ENCODE measurements at regions not wholly inside any gene's neighbourhood (a gene's known extent, or its start where the extent isn't known, plus 50 kb on each side); places are given as distances from the start of the nearest gene placed in this dataset.
"Not testable (repeated sequence)": the region's sequence is repeated elsewhere in the genome, so short reads cannot be mapped to it uniquely, and the experiment has no call there.

DNA sequence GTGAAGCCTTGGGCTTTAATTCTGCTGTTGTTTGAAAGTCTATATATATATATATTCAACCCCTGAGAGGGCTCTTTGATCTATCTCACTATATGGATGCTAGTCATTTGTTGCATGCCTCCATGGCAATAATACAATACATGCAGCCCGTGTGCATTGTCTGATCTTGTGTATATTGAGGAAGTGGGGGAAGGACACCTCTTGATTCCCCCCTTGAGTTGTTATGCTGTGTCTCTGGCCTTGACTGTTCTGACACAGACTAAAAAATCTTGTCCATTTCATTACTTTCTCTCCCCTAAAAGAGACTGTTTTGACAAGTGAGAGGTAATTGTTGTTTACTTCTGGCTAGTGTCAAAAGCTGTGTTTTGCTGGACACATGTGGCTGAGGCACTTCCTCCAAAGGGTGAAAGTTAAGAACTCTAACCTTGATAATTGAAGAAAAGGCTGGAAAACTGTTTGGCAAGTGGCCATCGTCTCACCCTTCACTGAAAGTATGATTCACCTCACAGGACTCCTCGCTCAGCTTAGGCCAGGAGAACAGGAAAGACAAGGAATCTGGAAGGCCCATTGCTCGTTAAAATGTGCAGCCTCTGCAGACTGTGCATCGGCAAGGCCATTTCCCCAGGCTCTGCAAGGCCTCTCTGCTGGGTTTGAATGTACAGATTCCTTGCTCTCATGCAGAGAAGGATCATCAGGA lies 304.0 kb downstream of the PRELID2 start:
- Mint-ChIP-seq H3K4me3 (ENCODE audit: low read depth, unreplicated experiment) (peak overlapping the region; percentile 36), H3K27me3 (ENCODE audit: unreplicated experiment) (no peaks in the 10 kb centered on the region), H3K4me1 (ENCODE audit: low read depth, unreplicated experiment) (peaks cover 55% of the 10 kb centered on the region), H3K36me3 (ENCODE audit: insufficient read depth, unreplicated experiment) (peaks cover 5% of the 10 kb centered on the region), H3K9me3 (ENCODE audit: low read depth, unreplicated experiment) (no peaks in the 10 kb centered on the region), H3K27ac (ENCODE audit: unreplicated experiment) (peak overlapping the region; percentile 22)
- TF ChIP-seq, protein P1, sequence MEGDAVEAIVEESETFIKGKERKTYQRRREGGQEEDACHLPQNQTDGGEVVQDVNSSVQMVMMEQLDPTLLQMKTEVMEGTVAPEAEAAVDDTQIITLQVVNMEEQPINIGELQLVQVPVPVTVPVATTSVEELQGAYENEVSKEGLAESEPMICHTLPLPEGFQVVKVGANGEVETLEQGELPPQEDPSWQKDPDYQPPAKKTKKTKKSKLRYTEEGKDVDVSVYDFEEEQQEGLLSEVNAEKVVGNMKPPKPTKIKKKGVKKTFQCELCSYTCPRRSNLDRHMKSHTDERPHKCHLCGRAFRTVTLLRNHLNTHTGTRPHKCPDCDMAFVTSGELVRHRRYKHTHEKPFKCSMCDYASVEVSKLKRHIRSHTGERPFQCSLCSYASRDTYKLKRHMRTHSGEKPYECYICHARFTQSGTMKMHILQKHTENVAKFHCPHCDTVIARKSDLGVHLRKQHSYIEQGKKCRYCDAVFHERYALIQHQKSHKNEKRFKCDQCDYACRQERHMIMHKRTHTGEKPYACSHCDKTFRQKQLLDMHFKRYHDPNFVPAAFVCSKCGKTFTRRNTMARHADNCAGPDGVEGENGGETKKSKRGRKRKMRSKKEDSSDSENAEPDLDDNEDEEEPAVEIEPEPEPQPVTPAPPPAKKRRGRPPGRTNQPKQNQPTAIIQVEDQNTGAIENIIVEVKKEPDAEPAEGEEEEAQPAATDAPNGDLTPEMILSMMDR (IDR thresholded peaks at IDR 0.05; ENCODE audit: unreplicated experiment) = no peak
- BruUV-seq (replicated peaks) = no TSS peak
- peak; percentile 89 for DNase-seq
- CTCF ChIA-PET = interaction anchor here (1.1 to 1.2 kb wide), 3 partner anchors 13 to 410 kb away, joined by 3 to 5 read pairs (median 3); no protein-coding TSS in a partner anchor
- intact Hi-C loops (cut with micrococcal nuclease; ENCODE audit: unreplicated experiment) = loop anchor here (1.0 to 5.0 kb wide), 2 partner anchors 17 to 49 kb away; no protein-coding TSS in a partner anchor

- CTCF ChIA-PET = no interaction called here
- intact Hi-C loops (cut with micrococcal nuclease; ENCODE audit: unreplicated experiment) = no loop called here
- DNase-seq = no peak
- H3K36me3 Mint-ChIP-seq (ENCODE audit: insufficient read depth, unreplicated experiment) = no peaks in the 10 kb centered on the region
- peaks cover 9% of the 10 kb centered on the region for H3K4me1 Mint-ChIP-seq (ENCODE audit: low read depth, unreplicated experiment)
- no peaks in the 10 kb centered on the region for H3K9me3 Mint-ChIP-seq (ENCODE audit: low read depth, unreplicated experiment)
- no TSS peak for BruUV-seq (replicated peaks)
- H3K27ac Mint-ChIP-seq (ENCODE audit: unreplicated experiment) = no peak overlapping the region
- TF ChIP-seq, protein P1 (IDR thresholded peaks at IDR 0.05; ENCODE audit: unreplicated experiment) = no peak
- no peak overlapping the region for H3K4me3 Mint-ChIP-seq (ENCODE audit: low read depth, unreplicated experiment)
- H3K27me3 Mint-ChIP-seq (ENCODE audit: unreplicated experiment) = no peaks in the 10 kb centered on the region
Observed at GRCh38 chr5:145521523-145521922, 313.6 kb downstream of the PRELID2 start.

DNA sequence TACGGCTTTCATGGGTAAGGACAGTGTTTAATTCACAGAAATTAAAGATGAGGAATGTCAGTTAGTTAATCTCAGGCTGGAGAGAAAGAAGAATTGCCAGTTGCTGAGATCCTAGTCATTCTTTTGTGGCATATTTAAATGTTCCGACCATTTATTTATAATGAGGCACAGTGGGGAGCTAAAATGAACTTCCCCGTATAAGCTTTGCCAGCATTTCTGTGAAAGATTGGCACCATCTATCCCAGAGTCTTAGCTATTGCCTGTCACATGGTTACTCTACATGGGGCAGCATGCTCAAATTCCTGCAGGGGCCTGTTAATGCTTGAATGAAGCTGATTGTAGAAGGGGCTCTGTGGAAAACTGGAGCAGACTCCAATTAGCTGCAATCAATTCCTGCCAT lies 314.1 kb downstream of the PRELID2 start:
- Mint-ChIP-seq H3K36me3 (ENCODE audit: insufficient read depth, unreplicated experiment) (no peaks in the 10 kb centered on the region), H3K4me1 (ENCODE audit: low read depth, unreplicated experiment) (peaks cover 9% of the 10 kb centered on the region), H3K27ac (ENCODE audit: unreplicated experiment) (no peak overlapping the region), H3K4me3 (ENCODE audit: low read depth, unreplicated experiment) (no peak overlapping the region), H3K9me3 (ENCODE audit: low read depth, unreplicated experiment) (peaks cover 2% of the 10 kb centered on the region), H3K27me3 (ENCODE audit: unreplicated experiment) (no peaks in the 10 kb centered on the region)
- DNase-seq = no peak
- CTCF ChIA-PET = no interaction called here
- BruUV-seq (replicated peaks) = no TSS peak
- TF ChIP-seq, protein P1 (IDR thresholded peaks at IDR 0.05; ENCODE audit: unreplicated experiment) = no peak
- intact Hi-C loops (cut with micrococcal nuclease; ENCODE audit: unreplicated experiment) = no loop called here

GRCh38 chr5:145520335-145520734 lies 314.8 kb downstream of the PRELID2 start:
- peaks cover 9% of the 10 kb centered on the region for H3K4me1 Mint-ChIP-seq (ENCODE audit: low read depth, unreplicated experiment)
- H3K9me3 Mint-ChIP-seq (ENCODE audit: low read depth, unreplicated experiment) = peaks cover 5% of the 10 kb centered on the region
- no peaks in the 10 kb centered on the region for H3K36me3 Mint-ChIP-seq (ENCODE audit: insufficient read depth, unreplicated experiment)
- TF ChIP-seq, protein P1 (IDR thresholded peaks at IDR 0.05; ENCODE audit: unreplicated experiment) = no peak
- H3K27me3 Mint-ChIP-seq (ENCODE audit: unreplicated experiment) = no peaks in the 10 kb centered on the region
- H3K4me3 Mint-ChIP-seq (ENCODE audit: low read depth, unreplicated experiment) = no peak overlapping the region
- CTCF ChIA-PET = no interaction called here
- no TSS peak for BruUV-seq (replicated peaks)
- DNase-seq = no peak
- intact Hi-C loops (cut with micrococcal nuclease; ENCODE audit: unreplicated experiment) = no loop called here
- H3K27ac Mint-ChIP-seq (ENCODE audit: unreplicated experiment) = no peak overlapping the region

- not testable (repeated sequence) for BruUV-seq (replicated peaks)
Observed at GRCh38 chr5:145517588-145517987, 317.6 kb downstream of the PRELID2 start.

More at GRCh38 chr5:145517588-145517987, 317.6 kb downstream of the PRELID2 start:
- CTCF ChIA-PET; H3K4me1 Mint-ChIP-seq (ENCODE audit: low read depth, unreplicated experiment); intact Hi-C loops (cut with micrococcal nuclease; ENCODE audit: unreplicated experiment); H3K9me3 Mint-ChIP-seq (ENCODE audit: low read depth, unreplicated experiment); H3K27ac Mint-ChIP-seq (ENCODE audit: unreplicated experiment); H3K36me3 Mint-ChIP-seq (ENCODE audit: insufficient read depth, unreplicated experiment); DNase-seq; H3K4me3 Mint-ChIP-seq (ENCODE audit: low read depth, unreplicated experiment); H3K27me3 Mint-ChIP-seq (ENCODE audit: unreplicated experiment): not testable (repeated sequence)
